Fibroblast of the aortic adventitia (primary cell): ENCODE measurements at regions not wholly inside any gene's neighbourhood (a gene's known extent, or its start where the extent isn't known, plus 50 kb on each side); places are given as distances from the start of the nearest gene placed in this dataset.

Source experiments
- DNase-seq: peaks from one replicate; pipeline ENCODE4 v3.0.0-alpha.2; 2010; ENCODE audit warnings: low read depth
- H3K4me3 ChIP-seq: 2 replicates; pipeline ENCODE4 v1.5.1; 2011; ENCODE audit warnings: low read depth, mild to moderate bottlenecking, control low read depth, low read length, moderate library complexity
- TF ChIP-seq, protein P1 (sequence below): IDR thresholded peaks from 2 replicates; pipeline ENCODE4 v1.5.1; 2011; ENCODE audit warnings: mild to moderate bottlenecking, low read length, control low read depth, inconsistent platforms; ENCODE audit not compliant: insufficient read depth

GRCh38 chr10:9634466-9634865 lies 1383.2 kb upstream of the CELF2 start:
- TF ChIP-seq, protein P1, sequence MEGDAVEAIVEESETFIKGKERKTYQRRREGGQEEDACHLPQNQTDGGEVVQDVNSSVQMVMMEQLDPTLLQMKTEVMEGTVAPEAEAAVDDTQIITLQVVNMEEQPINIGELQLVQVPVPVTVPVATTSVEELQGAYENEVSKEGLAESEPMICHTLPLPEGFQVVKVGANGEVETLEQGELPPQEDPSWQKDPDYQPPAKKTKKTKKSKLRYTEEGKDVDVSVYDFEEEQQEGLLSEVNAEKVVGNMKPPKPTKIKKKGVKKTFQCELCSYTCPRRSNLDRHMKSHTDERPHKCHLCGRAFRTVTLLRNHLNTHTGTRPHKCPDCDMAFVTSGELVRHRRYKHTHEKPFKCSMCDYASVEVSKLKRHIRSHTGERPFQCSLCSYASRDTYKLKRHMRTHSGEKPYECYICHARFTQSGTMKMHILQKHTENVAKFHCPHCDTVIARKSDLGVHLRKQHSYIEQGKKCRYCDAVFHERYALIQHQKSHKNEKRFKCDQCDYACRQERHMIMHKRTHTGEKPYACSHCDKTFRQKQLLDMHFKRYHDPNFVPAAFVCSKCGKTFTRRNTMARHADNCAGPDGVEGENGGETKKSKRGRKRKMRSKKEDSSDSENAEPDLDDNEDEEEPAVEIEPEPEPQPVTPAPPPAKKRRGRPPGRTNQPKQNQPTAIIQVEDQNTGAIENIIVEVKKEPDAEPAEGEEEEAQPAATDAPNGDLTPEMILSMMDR = no peak

GRCh38 chr10:9635691-9636090 lies 1382.0 kb upstream of the CELF2 start:
- DNase-seq = no peak
- H3K4me3 ChIP-seq = no peak overlapping the region
- TF ChIP-seq, protein P1 = no peak

More at GRCh38 chr10:9634466-9634865, 1383.2 kb upstream of the CELF2 start:
- H3K4me3 ChIP-seq = no peak overlapping the region
- DNase-seq = no peak

DNA sequence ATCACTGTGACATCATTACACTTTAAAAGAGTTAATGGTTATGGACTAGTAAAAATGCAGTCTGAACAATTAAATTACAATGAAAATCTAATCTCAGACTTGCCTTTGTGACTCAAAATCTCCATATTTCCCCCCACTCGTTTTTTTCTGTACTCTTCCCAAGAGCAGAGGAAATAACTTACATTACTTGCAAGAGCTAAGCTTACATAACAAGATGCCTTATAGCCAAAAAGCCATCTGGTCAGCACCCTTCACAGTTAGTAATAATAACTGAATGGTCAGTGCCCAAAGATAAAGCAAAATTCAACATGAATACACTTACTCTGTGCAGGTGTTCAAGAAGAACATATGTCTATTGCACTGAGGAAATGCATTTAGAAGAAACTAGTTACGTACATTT lies 1381.5 kb upstream of the CELF2 start:
- TF ChIP-seq, protein P1 = no peak
- DNase-seq = no peak
- H3K4me3 ChIP-seq = no peak overlapping the region

DNA sequence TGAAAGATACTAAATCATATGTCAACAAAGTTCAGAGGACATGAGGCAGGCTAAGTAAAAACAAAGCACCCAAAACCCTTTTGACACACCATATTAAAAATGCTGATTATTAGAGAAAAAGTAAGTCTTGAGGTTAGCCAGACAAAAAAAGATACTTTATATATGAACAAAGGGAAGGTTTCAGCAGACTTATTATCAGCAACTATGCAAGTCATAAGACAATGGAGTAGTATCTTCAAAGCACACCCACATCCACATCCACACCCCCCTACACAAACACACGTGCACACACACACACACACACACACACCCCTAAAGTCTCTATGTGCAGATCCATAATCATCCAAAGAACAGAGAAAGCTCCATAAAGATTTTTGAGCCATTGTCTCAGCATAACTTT lies 1373.9 kb upstream of the CELF2 start:
- TF ChIP-seq, protein P1 = no peak
- no peak for DNase-seq

DNA sequence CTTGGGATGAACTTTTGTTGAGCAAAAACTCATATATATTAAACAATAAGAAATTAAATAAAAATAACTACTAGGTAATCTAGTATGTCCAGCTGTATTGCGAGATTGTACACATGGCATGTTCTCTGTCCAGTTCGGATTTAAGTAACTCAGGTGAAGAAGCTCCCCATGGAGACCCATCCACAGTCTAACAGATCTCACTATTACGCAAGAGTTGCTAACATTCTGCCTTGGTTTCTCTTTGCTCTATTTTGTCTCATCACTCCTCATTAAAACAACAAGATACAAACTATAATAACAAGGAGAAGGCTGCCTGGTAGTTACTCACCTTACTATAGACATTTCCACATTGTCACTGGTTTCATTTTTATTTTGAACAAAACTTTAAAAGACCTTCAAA lies 1372.3 kb upstream of the CELF2 start:
- no peak overlapping the region for H3K4me3 ChIP-seq
- TF ChIP-seq, protein P1 = no peak
- no peak for DNase-seq

More for the DNA sequence above, 1373.9 kb upstream of the CELF2 start:
- H3K4me3 ChIP-seq = no peak overlapping the region

DNA sequence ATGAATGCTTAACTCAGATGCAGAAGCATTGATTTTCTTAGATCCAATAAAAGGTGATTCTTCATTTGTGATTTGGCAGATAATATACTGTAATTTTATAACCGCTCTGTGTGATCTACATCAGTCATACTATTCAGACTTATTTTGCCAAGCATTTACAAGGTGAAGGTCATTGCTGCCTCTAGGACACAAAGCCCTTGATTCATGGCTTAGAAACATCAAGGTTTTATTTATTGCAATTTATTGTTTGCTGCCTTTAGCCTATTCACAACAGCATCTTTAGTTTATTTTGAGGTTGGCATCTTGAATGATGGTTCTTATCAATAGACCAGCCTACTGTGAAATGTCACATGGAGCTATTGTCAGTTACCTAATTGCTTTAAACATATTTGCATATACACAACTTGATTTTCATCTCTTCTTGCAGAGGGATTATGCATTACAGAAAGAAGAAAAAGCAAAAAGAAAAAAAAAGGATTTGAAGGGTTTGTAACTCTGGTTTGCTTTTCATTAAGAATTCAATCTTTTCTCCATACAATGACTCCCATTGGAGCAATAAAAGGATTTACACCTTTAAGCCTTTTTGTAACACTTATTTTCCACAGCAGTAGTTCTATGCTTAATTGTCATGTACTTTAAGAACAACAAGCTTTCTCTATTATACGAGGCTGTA lies 1371.6 kb upstream of the CELF2 start:
- TF ChIP-seq, protein P1 = no peak
- H3K4me3 ChIP-seq = no peak overlapping the region
- no peak for DNase-seq

DNA sequence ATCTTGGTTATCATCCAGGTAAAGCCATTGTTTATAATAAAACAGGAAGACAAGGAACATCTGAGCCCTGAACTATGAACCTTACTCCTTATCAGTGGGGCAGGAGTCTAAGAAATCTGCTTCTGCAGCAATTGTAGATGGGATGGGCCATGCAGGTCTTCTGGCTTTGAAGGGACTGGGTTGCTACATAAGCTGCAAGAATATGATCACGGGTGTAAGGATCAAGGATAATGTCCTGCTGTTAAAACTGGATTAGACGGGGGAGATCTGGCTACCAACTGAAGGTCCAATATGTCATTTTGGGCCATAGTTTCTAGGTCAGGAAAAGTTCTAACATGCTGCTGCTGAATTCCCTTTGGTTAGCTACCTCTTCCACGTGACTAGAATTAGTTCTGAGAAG lies 1363.4 kb upstream of the CELF2 start:
- no peak for DNase-seq
- no peak overlapping the region for H3K4me3 ChIP-seq
- TF ChIP-seq, protein P1 = no peak
